Parathyroid adenoma (tissue), 2 donors: ENCODE measurements at regions not wholly inside any gene's neighbourhood (a gene's known extent, or its start where the extent isn't known, plus 50 kb on each side); places are given as distances from the start of the nearest gene placed in this dataset.

Source experiments
- H2AFZ ChIP-seq: fragments of 300-600 bp; sonication (generic); one replicate; pipeline ENCODE4 v1.7.0; 2017; ENCODE audit warnings: antibody characterized with exemption, mild to moderate bottlenecking
- H3K27ac ChIP-seq: fragments of 300-600 bp; sonication (generic); one replicate; pipeline ENCODE4 v1.7.0; 2017
- H3K27me3 ChIP-seq: fragments of 300-600 bp; sonication (generic); one replicate; pipeline ENCODE4 v1.7.0; 2017; ENCODE audit warnings: low read length; ENCODE audit not compliant: control insufficient read depth, insufficient read depth
- H3K36me3 ChIP-seq: fragments of 300-600 bp; sonication (generic); one replicate; pipeline ENCODE4 v1.7.0; 2017; ENCODE audit warnings: low read length; ENCODE audit not compliant: control insufficient read depth, insufficient read depth
- H3K4me1 ChIP-seq: fragments of 300-600 bp; sonication (generic); one replicate; pipeline ENCODE4 v1.7.0; 2017; ENCODE audit warnings: control low read depth
- H3K4me2 ChIP-seq: fragments of 300-600 bp; sonication (generic); one replicate; pipeline ENCODE4 v1.7.0; 2017; ENCODE audit warnings: low read length
- H3K4me3 ChIP-seq: fragments of 300-600 bp; sonication (generic); one replicate; pipeline ENCODE4 v1.7.0; 2017; ENCODE audit warnings: low read depth, low read length
- H3K79me2 ChIP-seq: fragments of 300-600 bp; sonication (generic); one replicate; pipeline ENCODE4 v1.7.0; 2017; ENCODE audit warnings: control low read depth
- H3K9ac ChIP-seq: fragments of 300-600 bp; sonication (generic); one replicate; pipeline ENCODE4 v1.7.0; 2017; ENCODE audit warnings: mild to moderate bottlenecking
- H3K9me3 ChIP-seq: fragments of 300-600 bp; sonication (generic); one replicate; pipeline ENCODE4 v1.7.0; 2017; ENCODE audit warnings: low read length; ENCODE audit not compliant: control insufficient read depth
- TF ChIP-seq, protein P1 (sequence below): fragments of 300-600 bp; sonication (generic); IDR thresholded peaks from one replicate; pipeline ENCODE4 v1.7.0; 2017; ENCODE audit warnings: antibody characterized with exemption, mild to moderate bottlenecking
- donor health status: primary hyperparathyroidism.

- TF ChIP-seq, protein P1, sequence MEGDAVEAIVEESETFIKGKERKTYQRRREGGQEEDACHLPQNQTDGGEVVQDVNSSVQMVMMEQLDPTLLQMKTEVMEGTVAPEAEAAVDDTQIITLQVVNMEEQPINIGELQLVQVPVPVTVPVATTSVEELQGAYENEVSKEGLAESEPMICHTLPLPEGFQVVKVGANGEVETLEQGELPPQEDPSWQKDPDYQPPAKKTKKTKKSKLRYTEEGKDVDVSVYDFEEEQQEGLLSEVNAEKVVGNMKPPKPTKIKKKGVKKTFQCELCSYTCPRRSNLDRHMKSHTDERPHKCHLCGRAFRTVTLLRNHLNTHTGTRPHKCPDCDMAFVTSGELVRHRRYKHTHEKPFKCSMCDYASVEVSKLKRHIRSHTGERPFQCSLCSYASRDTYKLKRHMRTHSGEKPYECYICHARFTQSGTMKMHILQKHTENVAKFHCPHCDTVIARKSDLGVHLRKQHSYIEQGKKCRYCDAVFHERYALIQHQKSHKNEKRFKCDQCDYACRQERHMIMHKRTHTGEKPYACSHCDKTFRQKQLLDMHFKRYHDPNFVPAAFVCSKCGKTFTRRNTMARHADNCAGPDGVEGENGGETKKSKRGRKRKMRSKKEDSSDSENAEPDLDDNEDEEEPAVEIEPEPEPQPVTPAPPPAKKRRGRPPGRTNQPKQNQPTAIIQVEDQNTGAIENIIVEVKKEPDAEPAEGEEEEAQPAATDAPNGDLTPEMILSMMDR: no peak
- no peak overlapping the region for H2AFZ ChIP-seq
- no peak overlapping the region for H3K4me2 ChIP-seq
- H3K27me3 ChIP-seq: no peaks in the 10 kb centered on the region
- H3K79me2 ChIP-seq: no peaks in the 10 kb centered on the region
- no peaks in the 10 kb centered on the region for H3K9me3 ChIP-seq
- no peak overlapping the region for H3K4me3 ChIP-seq
- H3K27ac ChIP-seq: no peak overlapping the region
- H3K9ac ChIP-seq: no peak overlapping the region
- H3K4me1 ChIP-seq: no peaks in the 10 kb centered on the region
- no peaks in the 10 kb centered on the region for H3K36me3 ChIP-seq
These were observed 1036.5 kb upstream of the CNTNAP5 start for GRCh38 chr2:122988395-122989221.

DNA sequence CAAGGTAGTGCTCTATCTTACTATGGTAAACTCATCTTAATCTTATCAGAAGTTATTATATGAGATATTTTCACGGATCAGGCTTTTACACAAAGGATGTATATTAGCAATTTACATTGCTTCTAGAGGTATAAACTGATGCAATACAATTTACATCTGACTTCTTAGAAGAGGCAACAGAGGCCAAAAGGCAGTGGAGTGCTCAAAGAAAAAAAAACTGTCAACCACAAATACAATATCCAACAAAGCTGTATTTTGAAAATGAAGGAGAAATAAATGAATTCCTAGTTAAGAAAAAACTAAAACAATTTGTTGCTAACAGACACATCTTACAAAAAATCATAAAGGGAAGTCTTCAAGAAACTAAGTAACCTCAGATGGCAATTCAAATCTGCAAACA is 1031.5 kb upstream of the CNTNAP5 start:
- H3K9me3 ChIP-seq: no peaks in the 10 kb centered on the region
- H3K79me2 ChIP-seq: no peaks in the 10 kb centered on the region
- no peaks in the 10 kb centered on the region for H3K27me3 ChIP-seq
- no peak overlapping the region for H3K4me2 ChIP-seq
- H3K4me3 ChIP-seq: no peak overlapping the region
- no peaks in the 10 kb centered on the region for H3K36me3 ChIP-seq
- H3K27ac ChIP-seq: no peak overlapping the region
- TF ChIP-seq, protein P1: no peak
- H3K9ac ChIP-seq: no peak overlapping the region
- no peak overlapping the region for H2AFZ ChIP-seq
- no peaks in the 10 kb centered on the region for H3K4me1 ChIP-seq

DNA sequence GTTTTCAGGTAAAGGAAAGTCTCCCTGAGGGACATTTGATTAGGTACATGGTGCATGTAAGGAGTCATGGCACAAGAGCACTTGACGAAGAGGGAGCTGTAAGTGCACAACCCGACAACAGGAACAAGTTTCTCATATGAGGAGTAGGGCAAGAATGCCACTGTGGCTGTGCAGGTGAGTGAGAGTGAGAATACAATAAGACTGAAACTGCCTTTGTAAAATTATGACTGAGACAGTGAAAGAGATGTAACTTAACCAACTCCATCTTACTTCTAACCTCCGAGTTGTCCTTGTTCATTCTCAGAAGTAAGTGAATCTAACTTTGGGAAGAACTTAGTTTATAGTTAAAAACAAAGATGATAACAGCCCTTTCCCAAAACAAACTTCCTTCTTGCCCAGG is 1025.8 kb upstream of the CNTNAP5 start:
- TF ChIP-seq, protein P1: no peak
- no peaks in the 10 kb centered on the region for H3K79me2 ChIP-seq
- no peaks in the 10 kb centered on the region for H3K27me3 ChIP-seq

GRCh38 chr2:122999821-123000220 is 1025.3 kb upstream of the CNTNAP5 start:
- H3K27me3 ChIP-seq: no peaks in the 10 kb centered on the region
- H3K27ac ChIP-seq: no peak overlapping the region
- no peak overlapping the region for H3K4me2 ChIP-seq
- H3K4me3 ChIP-seq: no peak overlapping the region
- H3K4me1 ChIP-seq: no peaks in the 10 kb centered on the region
- no peaks in the 10 kb centered on the region for H3K79me2 ChIP-seq
- no peaks in the 10 kb centered on the region for H3K9me3 ChIP-seq
- no peaks in the 10 kb centered on the region for H3K36me3 ChIP-seq
- TF ChIP-seq, protein P1: no peak
- no peak overlapping the region for H2AFZ ChIP-seq
- H3K9ac ChIP-seq: no peak overlapping the region

More for the DNA sequence above, 1025.8 kb upstream of the CNTNAP5 start:
- Histone ChIP-seq H3K4me3 (no peak overlapping the region), H3K36me3 (no peaks in the 10 kb centered on the region), H3K9me3 (no peaks in the 10 kb centered on the region), H3K9ac (no peak overlapping the region), H3K4me1 (no peaks in the 10 kb centered on the region), H2AFZ (no peak overlapping the region), H3K27ac (no peak overlapping the region), H3K4me2 (no peak overlapping the region)
